ENCODE measurements at regions not wholly inside any gene's neighbourhood (a gene's known extent, or its start where the extent isn't known, plus 50 kb on each side); places are given as distances from the start of the nearest gene placed in this dataset.

GRCh38 chr7:130950054-130950453, 216.0 kb upstream of the KLF14 start:
- H3K9me3 Mint-ChIP-seq (ENCODE audit: insufficient read depth): no peaks in the 10 kb centered on the region
- no peak for TF ChIP-seq CTCF (IDR thresholded peaks at IDR 0.05)
- TF ChIP-seq EZH2 (IDR thresholded peaks at IDR 0.05; ENCODE audit: borderline replicate concordance, insufficient read depth, low read depth, low read length, poor library complexity, severe bottlenecking): no peak
- no peak overlapping the region for H3K4me3 Mint-ChIP-seq
- Histone ChIP-seq H3K4me3 (ENCODE audit: control extremely low read depth in 1 of 5, extremely low read depth in 1 of 5, insufficient read depth in 1 of 5, low read depth in 2 of 5, low read length in 4 of 5) (no peak overlapping the region), H2AFZ (ENCODE audit: insufficient read depth, low read depth, low read length, poor library complexity, severe bottlenecking) (no peak overlapping the region), H3K4me2 (replicated peaks; ENCODE audit: low read depth, low read length, poor library complexity, severe bottlenecking) (no peak overlapping the region), H3K4me1 (ENCODE audit: control insufficient read depth in 2 of 2, insufficient read depth in 2 of 2, low read length in 2 of 2) (peaks cover 23 to 49% of the 10 kb centered on the region in 2 donors), H3K9ac (ENCODE audit: low read length) (no peak overlapping the region), H3K79me2 (ENCODE audit: control insufficient read depth, insufficient read depth, low read length) (peaks cover 98% of the 10 kb centered on the region), H3K27me3 (replicated peaks in 1 of 4; ENCODE audit: control extremely low read depth in 1 of 4, control insufficient read depth in 3 of 4, insufficient read depth in 4 of 4, low read length in 3 of 4) (no peaks in the 10 kb centered on the region), H4K20me1 (ENCODE audit: control insufficient read depth, insufficient read depth, low read length, poor library complexity, severe bottlenecking) (peaks cover 24% of the 10 kb centered on the region), H3K27ac (ENCODE audit: low read length in 2 of 2) (peak overlapping the region in 1 of 2 donors; percentile 40), H3K9me3 (ENCODE audit: control extremely low read depth in 1 of 3, control insufficient read depth in 2 of 3, insufficient read depth in 1 of 3, low read length in 2 of 3) (no peaks in the 10 kb centered on the region), H3K36me3 (replicated peaks in 1 of 2; ENCODE audit: control extremely low read depth in 1 of 2, control insufficient read depth in 1 of 2, extremely low read depth in 1 of 2, insufficient read depth in 2 of 2, low read length in 1 of 2) (peaks cover 5 to 30% of the 10 kb centered on the region in 2 experiments)
- H3K4me1 Mint-ChIP-seq: peaks cover 59% of the 10 kb centered on the region
- WGBS (ENCODE audit: insufficient coverage): 80% methylated on average over 1 of the region's 1 CpG
- no peak for DNase-seq
- POLR2A ChIA-PET: no interaction called here
- H3K27me3 Mint-ChIP-seq: no peaks in the 10 kb centered on the region
- H3K27ac Mint-ChIP-seq: no peak overlapping the region
- intact Hi-C loops (cut with micrococcal nuclease): no loop called here
- ATAC-seq (ENCODE audit: low read depth): no peak
- CTCF ChIA-PET: interaction anchor here (0.8 to 1.0 kb wide), 3 partner anchors 9 to 53 kb away, joined by 3 to 5 read pairs (median 3); no protein-coding TSS in a partner anchor

- CTCF ChIA-PET: interaction anchor here (0.9 to 1.0 kb wide), 2 partner anchors 11 to 54 kb away, joined by 3 to 5 read pairs; no protein-coding TSS in a partner anchor
- no peaks in the 10 kb centered on the region for H3K27me3 Mint-ChIP-seq
- no peak for TF ChIP-seq EZH2 (IDR thresholded peaks at IDR 0.05; ENCODE audit: borderline replicate concordance, insufficient read depth, low read depth, low read length, poor library complexity, severe bottlenecking)
- no peak for TF ChIP-seq CTCF (IDR thresholded peaks at IDR 0.05)
- Histone ChIP-seq H3K36me3 (replicated peaks in 1 of 2; ENCODE audit: control extremely low read depth in 1 of 2, control insufficient read depth in 1 of 2, extremely low read depth in 1 of 2, insufficient read depth in 2 of 2, low read length in 1 of 2) (peaks cover 5 to 34% of the 10 kb centered on the region in 2 experiments), H3K4me3 (ENCODE audit: control extremely low read depth in 1 of 5, extremely low read depth in 1 of 5, insufficient read depth in 1 of 5, low read depth in 2 of 5, low read length in 4 of 5) (no peak overlapping the region), H3K27me3 (replicated peaks in 1 of 4; ENCODE audit: control extremely low read depth in 1 of 4, control insufficient read depth in 3 of 4, insufficient read depth in 4 of 4, low read length in 3 of 4) (no peaks in the 10 kb centered on the region), H4K20me1 (ENCODE audit: control insufficient read depth, insufficient read depth, low read length, poor library complexity, severe bottlenecking) (peaks cover 31% of the 10 kb centered on the region), H3K9ac (ENCODE audit: low read length) (no peak overlapping the region), H3K4me2 (replicated peaks; ENCODE audit: low read depth, low read length, poor library complexity, severe bottlenecking) (no peak overlapping the region), H3K27ac (ENCODE audit: low read length in 2 of 2) (peak overlapping the region in 1 of 2 donors; percentile 40), H2AFZ (ENCODE audit: insufficient read depth, low read depth, low read length, poor library complexity, severe bottlenecking) (no peak overlapping the region), H3K79me2 (ENCODE audit: control insufficient read depth, insufficient read depth, low read length) (peaks cover 98% of the 10 kb centered on the region), H3K4me1 (ENCODE audit: control insufficient read depth in 2 of 2, insufficient read depth in 2 of 2, low read length in 2 of 2) (peaks cover 22 to 51% of the 10 kb centered on the region in 2 donors), H3K9me3 (ENCODE audit: control extremely low read depth in 1 of 3, control insufficient read depth in 2 of 3, insufficient read depth in 1 of 3, low read length in 2 of 3) (no peaks in the 10 kb centered on the region)
- WGBS (ENCODE audit: insufficient coverage): 95% methylated on average over 6 of the region's 6 CpGs
- intact Hi-C loops (cut with micrococcal nuclease): no loop called here
- DNase-seq: no peak
- peaks cover 58% of the 10 kb centered on the region for H3K4me1 Mint-ChIP-seq
- no peaks in the 10 kb centered on the region for H3K9me3 Mint-ChIP-seq (ENCODE audit: insufficient read depth)
- no peak overlapping the region for H3K27ac Mint-ChIP-seq
- POLR2A ChIA-PET: no interaction called here
- H3K4me3 Mint-ChIP-seq: no peak overlapping the region
- no peak for ATAC-seq (ENCODE audit: low read depth)
Measured at GRCh38 chr7:130950741-130951140, 216.7 kb upstream of the KLF14 start.

All from B cell (primary cell).